Choroid plexus epithelial cell (primary cell): ENCODE measurements at regions not wholly inside any gene's neighbourhood (a gene's known extent, or its start where the extent isn't known, plus 50 kb on each side); places are given as distances from the start of the nearest gene placed in this dataset.
"Not testable (repeated sequence)": the region's sequence is repeated elsewhere in the genome, so short reads cannot be mapped to it uniquely, and the experiment has no call there.

Experiments
- DNase-seq: peaks from one replicate; pipeline ENCODE4 v3.0.0-alpha.2; 2010; ENCODE audit warnings: low read depth
- H3K4me3 ChIP-seq: 2 replicates; pipeline ENCODE4 v1.5.1; 2011; ENCODE audit warnings: low read depth, mild to moderate bottlenecking, control low read depth, low read length, moderate library complexity
- TF ChIP-seq, protein P1 (sequence below): conservative IDR thresholded peaks from 2 replicates; pipeline ENCODE4 v1.5.1; 2011; ENCODE audit warnings: low read depth, mild to moderate bottlenecking, control low read depth, inconsistent platforms, low read length, moderate library complexity

DNA sequence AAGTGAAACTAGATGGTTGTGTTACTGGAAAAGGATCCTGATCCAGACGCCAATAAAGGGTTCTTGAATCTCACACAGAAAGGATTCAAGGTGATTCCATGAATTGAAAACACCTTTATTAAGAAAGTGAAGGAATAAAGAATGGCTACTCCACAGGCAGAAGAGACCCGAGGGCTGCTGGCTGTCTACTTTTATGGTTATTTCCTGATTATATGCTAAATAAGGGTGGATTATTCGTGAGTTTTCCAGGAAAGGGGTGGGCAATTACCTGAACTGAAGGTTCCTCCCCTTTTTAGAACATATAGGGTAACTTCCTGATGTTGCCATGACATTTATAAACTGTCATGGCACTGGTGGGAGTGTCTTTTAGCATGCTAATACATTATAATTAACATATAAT lies 50.9 kb upstream of the WARS2 start:
- H3K4me3 ChIP-seq: no peak overlapping the region
- no peak for DNase-seq
- TF ChIP-seq, protein P1, sequence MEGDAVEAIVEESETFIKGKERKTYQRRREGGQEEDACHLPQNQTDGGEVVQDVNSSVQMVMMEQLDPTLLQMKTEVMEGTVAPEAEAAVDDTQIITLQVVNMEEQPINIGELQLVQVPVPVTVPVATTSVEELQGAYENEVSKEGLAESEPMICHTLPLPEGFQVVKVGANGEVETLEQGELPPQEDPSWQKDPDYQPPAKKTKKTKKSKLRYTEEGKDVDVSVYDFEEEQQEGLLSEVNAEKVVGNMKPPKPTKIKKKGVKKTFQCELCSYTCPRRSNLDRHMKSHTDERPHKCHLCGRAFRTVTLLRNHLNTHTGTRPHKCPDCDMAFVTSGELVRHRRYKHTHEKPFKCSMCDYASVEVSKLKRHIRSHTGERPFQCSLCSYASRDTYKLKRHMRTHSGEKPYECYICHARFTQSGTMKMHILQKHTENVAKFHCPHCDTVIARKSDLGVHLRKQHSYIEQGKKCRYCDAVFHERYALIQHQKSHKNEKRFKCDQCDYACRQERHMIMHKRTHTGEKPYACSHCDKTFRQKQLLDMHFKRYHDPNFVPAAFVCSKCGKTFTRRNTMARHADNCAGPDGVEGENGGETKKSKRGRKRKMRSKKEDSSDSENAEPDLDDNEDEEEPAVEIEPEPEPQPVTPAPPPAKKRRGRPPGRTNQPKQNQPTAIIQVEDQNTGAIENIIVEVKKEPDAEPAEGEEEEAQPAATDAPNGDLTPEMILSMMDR: no peak

DNA sequence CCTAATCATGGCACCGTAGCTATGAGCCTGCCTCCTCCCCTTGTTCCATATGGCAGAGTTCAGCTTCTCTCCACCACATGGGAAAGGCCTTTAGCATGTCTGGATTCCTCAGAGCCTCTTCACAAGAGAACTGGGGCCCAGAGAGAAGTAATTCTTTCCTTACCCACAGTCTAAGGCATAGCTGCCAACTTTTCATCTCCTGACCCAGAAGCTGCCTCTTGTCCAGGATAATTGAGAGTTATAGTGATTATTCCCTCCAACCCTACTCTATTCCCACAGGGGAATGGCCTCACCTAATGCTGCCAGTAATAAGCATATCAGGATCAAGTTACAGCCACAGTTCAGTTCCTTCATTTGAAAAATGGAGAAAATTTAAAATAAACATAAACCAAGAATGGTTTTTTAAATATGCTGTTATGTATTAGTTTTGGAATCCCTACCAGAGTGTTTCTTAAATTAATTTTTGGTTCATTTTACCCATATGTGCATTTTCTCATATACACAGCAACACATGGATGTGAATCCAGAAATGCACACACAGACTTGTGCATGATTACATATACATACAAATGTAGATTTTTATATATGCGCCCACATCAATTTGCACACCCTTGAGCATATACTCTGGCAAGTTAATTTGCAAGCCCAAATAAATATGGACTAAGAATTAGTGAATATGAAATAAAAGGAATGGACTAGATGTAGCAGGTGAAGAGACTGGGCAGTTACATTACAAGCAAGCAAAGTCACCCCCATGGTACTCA lies 63.9 kb upstream of the WARS2 start:
- no peak overlapping the region for H3K4me3 ChIP-seq
- TF ChIP-seq, protein P1: no peak
- DNase-seq: peak; percentile 2

DNA sequence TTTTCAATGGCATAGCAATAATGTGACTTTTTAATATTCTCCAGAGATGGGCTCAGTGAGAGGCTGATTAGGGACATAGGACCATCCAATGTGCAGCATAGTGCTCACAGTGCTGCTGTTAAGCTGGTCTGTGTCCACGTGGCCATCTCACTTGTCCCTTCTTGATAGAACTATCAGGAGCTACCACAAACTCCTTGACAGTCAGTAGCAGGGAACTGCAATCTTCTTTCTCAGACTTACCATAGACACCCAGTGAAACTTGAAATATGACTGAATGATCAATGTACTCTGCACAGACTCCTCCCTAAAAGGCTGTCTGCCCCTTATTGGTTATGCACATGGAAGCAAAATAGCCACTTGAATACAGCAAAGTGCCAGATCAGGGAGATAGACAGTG lies 64.5 kb upstream of the WARS2 start:
- no peak overlapping the region for H3K4me3 ChIP-seq
- TF ChIP-seq, protein P1: no peak
- DNase-seq: no peak

DNA sequence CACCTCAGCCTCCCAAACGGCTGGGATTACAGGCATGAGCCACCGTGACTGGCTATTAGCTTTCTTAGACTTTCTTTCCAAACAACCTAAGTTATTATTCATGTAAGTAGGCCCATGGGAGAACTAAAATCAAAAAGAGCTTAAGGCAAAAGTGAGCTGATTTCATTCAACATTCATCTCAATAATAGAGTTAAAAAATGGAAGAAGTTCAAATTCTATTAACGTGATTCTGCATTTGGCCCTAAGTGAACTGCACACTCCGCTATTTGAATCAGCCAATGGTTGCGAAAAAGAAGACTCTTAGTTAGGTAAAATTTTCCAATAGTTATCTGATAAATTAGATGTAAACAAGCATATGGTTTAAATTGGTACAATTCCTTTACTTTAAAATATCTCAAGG lies 68.6 kb upstream of the WARS2 start:
- TF ChIP-seq, protein P1: no peak
- DNase-seq: no peak
- no peak overlapping the region for H3K4me3 ChIP-seq

DNA sequence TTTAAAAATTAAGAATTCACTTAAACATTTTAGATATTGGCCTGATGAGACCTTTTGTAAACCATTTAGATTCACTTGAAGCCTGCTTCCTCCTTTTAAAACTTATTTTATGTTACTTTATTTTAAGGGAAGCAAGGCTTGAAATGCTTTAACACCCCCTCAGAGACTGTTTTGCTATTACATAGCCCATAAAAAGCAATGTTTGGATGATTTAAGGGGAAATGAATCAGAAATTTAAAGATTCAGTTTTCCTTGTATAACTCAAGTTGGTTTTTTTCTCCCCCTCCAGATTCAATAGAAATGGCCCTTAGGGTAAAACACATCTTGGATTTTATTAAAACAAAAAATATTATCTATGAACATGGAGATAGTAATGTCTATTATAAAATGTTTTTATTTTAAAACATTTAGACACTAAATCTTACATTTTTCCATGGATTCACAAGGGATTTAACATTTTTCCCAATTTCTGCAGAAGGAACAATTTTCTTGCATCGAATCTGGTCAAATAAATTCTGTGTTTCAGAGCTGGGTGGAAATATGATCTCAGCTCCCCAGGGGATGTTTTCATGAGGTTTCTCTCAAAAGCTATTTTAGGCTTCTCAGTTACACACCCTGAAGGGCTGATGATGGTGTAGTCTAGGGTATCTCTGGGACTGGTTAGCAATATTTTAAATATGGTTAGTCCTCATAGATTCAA lies 69.3 kb upstream of the WARS2 start:
- peak; percentile 79 for DNase-seq
- no peak overlapping the region for H3K4me3 ChIP-seq
- TF ChIP-seq, protein P1: no peak

DNA sequence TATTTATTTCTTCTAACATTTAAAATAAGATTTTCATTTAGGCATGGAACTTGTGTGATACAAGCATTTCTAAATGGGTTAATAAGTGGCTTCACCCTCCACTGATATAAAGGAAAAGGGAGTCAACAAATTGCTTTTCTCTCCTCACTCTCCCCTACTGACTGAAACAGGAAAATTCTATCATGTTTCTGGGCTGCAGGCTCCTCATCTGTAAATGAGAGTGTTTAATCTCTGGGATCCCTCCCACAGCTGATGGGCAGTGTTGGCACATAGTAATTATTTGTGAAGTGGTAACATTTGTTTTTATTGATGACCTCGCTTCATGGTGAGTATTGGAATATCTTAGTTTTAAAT lies 69.8 kb upstream of the WARS2 start:
- TF ChIP-seq, protein P1: no peak
- DNase-seq: no peak
- H3K4me3 ChIP-seq: no peak overlapping the region

DNA sequence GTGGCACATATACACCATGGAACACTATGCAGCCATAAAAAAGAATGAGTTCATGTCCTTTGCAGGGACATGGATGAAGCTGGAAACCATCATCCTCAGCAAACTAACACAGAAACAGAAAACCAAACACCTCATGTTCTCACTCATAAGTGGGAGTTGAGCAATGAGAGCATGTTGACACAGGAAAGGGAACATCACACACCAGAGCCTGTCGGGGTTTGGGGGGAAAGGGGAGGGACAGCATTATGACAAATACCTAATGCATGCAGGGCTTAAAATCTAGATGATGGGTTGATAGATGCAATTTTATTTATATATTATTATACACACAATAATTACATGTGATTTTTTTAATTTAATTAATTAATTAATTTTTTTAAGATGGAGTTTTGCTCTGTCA lies 72.8 kb upstream of the WARS2 start:
- not testable (repeated sequence) for DNase-seq

DNA sequence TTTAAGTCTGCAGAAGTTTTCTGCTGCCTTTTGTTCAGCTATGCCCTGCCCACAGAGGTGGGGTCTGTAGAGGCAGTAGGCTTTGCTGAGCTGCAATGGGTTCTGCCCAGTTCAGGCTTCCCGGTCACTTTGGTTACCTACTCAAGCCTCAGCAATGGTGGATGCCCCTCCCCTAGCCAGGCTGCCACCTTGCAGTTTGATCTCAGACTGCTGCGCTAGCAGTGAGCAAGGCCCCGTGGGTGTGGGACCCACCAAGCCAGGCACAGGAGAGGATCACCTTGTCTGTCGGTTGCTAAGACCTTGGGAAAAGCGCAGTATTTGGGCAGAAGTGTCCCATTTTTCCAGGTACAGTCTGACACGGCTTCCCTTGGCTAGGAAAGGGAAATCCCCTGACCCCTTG lies 74.5 kb upstream of the WARS2 start:
- not testable (repeated sequence) for DNase-seq, H3K4me3 ChIP-seq

More for the DNA sequence above, 72.8 kb upstream of the WARS2 start:
- H3K4me3 ChIP-seq: not testable (repeated sequence)
